Stimulated activated CD8-positive, alpha-beta memory T cell treated with anti-CD3 and anti-CD28 coated beads, Interleukin-12 subunit alpha, Interleukin-12 subunit beta, amount 100 ng/mL, for 24 hours (primary cell): ENCODE measurements at regions not wholly inside any gene's neighbourhood (a gene's known extent, or its start where the extent isn't known, plus 50 kb on each side); places are given as distances from the start of the nearest gene placed in this dataset.
"Not testable (repeated sequence)": the region's sequence is repeated elsewhere in the genome, so short reads cannot be mapped to it uniquely, and the experiment has no call there.

Experiments used
- DNase-seq: peaks from one replicate; pipeline ENCODE4 v3.0.0-alpha.2; 2020; ENCODE audit errors: extremely low read depth

- DNase-seq = no peak
Measured at GRCh38 chr9:90447773-90448172, 194.9 kb downstream of the DIRAS2 start.

GRCh38 chr9:90449213-90449925 is 193.3 kb downstream of the DIRAS2 start:
- DNase-seq = no peak

GRCh38 chr9:90451804-90452203 is 190.8 kb downstream of the DIRAS2 start:
- no peak for DNase-seq

GRCh38 chr9:90455316-90455715 is 187.3 kb downstream of the DIRAS2 start:
- DNase-seq = no peak

- DNase-seq = no peak
Measured at GRCh38 chr9:90457386-90458190, 185.0 kb downstream of the DIRAS2 start.

- no peak for DNase-seq
Measured at GRCh38 chr9:90458485-90458884, 184.1 kb downstream of the DIRAS2 start.

- DNase-seq = no peak
Measured at GRCh38 chr9:90459321-90459720, 183.3 kb downstream of the DIRAS2 start.

- no peak for DNase-seq
Measured at GRCh38 chr9:90460220-90460619, 182.4 kb downstream of the DIRAS2 start.

GRCh38 chr9:90464978-90465377 is 177.6 kb downstream of the DIRAS2 start:
- no peak for DNase-seq

- DNase-seq = no peak
Measured at GRCh38 chr9:90466441-90466840, 176.2 kb downstream of the DIRAS2 start.

GRCh38 chr9:90469435-90469834 is 173.2 kb downstream of the DIRAS2 start:
- DNase-seq = no peak

GRCh38 chr9:90469865-90470387 is 172.7 kb downstream of the DIRAS2 start:
- DNase-seq = no peak

GRCh38 chr9:90476058-90476457 is 166.6 kb downstream of the DIRAS2 start:
- no peak for DNase-seq

- DNase-seq = no peak
Measured at GRCh38 chr9:90477535-90477934, 165.1 kb downstream of the DIRAS2 start.

- DNase-seq = no peak
Measured at GRCh38 chr9:90478821-90479220, 163.8 kb downstream of the DIRAS2 start.

GRCh38 chr9:90485028-90485427 is 157.6 kb downstream of the DIRAS2 start:
- no peak for DNase-seq

- DNase-seq = no peak
Measured at GRCh38 chr9:90489066-90489465, 153.6 kb downstream of the DIRAS2 start.

GRCh38 chr9:90499761-90500160 is 142.9 kb downstream of the DIRAS2 start:
- no peak for DNase-seq

GRCh38 chr9:90502134-90502533 is 140.5 kb downstream of the DIRAS2 start:
- no peak for DNase-seq

- no peak for DNase-seq
Measured at GRCh38 chr9:90504486-90504885, 138.1 kb downstream of the DIRAS2 start.

- DNase-seq = no peak
Measured at GRCh38 chr9:90505695-90506094, 136.9 kb downstream of the DIRAS2 start.

GRCh38 chr9:90506402-90506801 is 136.2 kb downstream of the DIRAS2 start:
- DNase-seq = not testable (repeated sequence)

GRCh38 chr9:90507621-90508020 is 135.0 kb downstream of the DIRAS2 start:
- no peak for DNase-seq
